GM21576 (cell line): ENCODE measurements at regions not wholly inside any gene's neighbourhood (a gene's known extent, or its start where the extent isn't known, plus 50 kb on each side); places are given as distances from the start of the nearest gene placed in this dataset.
"Not testable (repeated sequence)": the region's sequence is repeated elsewhere in the genome, so short reads cannot be mapped to it uniquely, and the experiment has no call there.

Source experiments
- ATAC-seq: cut with Tn5 transposase; IDR thresholded peaks from one replicate; pipeline ENCODE4 v1.9.1; 2021; ENCODE audit warnings: mild to moderate bottlenecking, moderate library complexity; ENCODE audit not compliant: unreplicated experiment

GRCh38 chr11:42669248-42669976 is 642.4 kb upstream of the API5 start:
- ATAC-seq: no peak

GRCh38 chr11:42674436-42674835 is 637.4 kb upstream of the API5 start:
- ATAC-seq: no peak

DNA sequence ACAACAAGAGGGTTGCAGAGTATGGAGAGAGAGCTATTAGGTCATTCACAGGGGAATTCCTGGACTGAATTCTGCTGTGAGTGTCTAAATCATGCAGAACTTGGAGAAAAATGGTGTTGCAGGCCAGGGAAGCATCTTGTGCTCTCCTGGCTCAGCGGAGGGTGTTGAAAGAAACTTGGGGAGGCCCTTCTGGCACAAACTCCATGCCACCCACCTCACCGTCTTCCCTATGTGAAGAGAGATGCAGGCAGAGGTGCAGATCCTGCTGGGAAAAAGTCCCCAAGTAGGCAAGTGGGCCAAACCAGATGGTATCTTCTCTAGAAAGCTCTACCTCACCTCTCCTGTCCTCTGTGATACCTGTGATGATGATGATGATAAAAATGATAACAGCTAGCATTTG is 604.3 kb upstream of the API5 start:
- no peak for ATAC-seq

DNA sequence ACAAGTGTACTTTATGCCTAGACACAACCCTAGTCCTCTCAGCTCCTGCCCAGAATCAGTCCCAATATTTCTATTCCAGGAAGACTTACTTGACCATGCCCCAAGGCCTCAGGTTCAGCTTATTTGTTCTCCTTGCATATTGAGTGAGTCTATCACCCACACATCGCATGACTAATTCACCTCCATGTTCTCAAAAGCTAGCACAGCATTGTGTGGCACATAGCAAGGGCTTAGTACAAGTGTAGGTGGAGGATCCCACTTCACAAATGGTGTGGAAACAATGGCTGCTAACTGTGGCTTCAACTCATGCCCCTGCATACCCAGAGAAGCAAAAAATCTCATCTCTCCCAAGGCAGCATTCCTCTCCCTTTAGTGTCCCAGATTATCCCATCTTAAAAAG is 602.6 kb upstream of the API5 start:
- no peak for ATAC-seq

- ATAC-seq: no peak
Observed at GRCh38 chr11:42713279-42713678, 598.5 kb upstream of the API5 start.

DNA sequence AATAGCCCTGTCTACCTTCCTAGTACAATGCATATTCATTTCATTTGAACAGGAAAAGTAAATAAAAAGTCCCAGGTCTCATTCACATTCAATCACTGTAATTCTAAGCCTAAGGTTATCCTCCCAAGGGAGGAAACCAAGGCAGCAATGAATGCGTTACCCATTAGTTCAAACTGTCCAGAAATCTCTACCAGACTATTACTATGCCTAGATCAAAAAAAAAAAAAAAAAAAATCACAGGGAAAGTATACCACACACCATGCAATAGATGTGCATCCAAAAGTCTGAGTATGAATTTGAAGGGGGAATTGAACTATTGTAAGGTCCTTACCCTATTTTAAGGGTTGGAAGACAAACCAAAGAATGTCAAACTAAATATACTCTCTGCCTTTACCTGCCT is 598.0 kb upstream of the API5 start:
- no peak for ATAC-seq

DNA sequence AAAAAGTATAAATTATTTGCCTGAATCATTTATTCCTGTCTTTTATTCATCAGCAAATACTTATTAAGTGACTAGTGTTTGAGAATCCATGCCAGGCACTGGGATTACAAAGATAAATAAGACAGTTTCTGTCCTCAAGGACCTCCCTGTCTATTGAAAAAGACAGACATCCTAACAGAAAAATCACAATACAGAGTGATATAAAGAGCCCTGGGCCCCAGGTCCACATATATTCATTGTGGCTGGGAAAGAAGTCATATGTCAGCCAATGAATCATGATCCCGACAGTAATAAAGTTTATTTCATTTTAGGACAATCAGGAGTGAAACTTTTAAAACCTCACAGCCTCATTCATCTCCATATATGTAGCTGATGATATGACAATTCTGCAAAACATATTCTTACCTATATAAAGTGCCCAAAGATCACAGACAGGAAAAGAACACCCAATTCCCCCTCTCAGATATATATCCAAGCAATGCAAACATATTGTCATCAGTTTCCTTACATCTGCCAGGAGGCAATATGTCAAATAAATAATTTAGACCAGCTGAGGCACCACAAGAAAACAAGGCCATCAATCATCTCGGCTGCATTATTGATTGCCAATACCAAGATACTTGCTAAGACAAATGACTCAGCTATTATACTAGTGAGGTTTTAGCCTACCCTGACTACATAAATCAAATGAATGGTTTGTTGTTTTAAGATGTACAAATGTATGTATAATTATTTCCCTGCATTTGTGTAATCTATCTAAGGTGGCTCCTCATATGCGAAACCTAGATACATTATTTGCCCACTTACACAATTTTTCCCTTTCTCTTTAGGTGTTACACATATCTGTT is 590.9 kb upstream of the API5 start:
- ATAC-seq: no peak

GRCh38 chr11:42727879-42728278 is 583.9 kb upstream of the API5 start:
- ATAC-seq: no peak

GRCh38 chr11:42762348-42762747 is 549.4 kb upstream of the API5 start:
- no peak for ATAC-seq

GRCh38 chr11:42764936-42765335 is 546.9 kb upstream of the API5 start:
- ATAC-seq: no peak

DNA sequence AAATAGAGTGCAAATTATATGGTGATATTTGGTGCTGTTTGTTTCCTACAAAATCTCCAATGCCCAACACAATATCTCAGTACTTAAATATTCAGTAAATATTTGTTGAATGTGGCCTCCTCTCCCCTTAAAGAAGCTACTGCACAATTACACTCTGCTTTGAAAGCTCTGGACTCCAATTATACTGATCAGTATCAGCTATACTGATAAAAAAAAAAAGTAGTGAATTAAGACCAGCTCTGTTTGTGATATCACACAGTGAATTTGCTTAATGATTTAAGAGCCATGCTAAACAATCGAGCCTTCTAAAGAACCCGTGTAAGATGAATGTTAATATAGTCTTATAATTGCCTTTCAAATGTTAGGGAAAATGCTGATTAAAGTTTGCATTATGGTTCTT is 543.2 kb upstream of the API5 start:
- no peak for ATAC-seq

DNA sequence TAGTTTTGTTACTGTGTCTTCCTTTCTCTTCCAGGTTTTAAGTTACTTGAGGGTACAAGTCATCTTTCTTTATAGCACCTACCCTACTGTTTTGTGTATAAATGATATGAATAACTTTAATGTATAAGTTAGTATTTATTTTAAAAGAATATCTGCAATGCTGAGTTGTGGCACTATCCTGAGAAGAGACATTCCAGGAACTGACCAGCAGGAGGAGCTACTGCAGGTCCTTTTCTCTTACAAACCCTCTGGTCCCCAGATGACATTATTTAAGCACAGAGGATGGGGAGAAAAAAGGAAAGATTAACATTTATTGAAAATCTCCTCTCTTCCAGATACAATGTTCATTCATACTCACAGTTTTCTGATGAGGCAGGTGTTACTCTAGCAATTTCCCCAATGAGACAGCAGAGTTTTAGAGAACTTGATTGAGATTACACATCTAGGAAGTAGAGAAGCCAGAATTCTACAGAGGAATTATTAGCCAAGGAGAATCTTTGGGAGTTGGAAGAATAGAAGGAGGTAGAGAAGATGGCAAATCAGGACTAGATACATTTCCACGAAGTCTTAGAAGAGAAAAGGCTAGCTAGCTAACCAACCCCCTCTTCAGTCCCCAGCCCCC is 541.2 kb upstream of the API5 start:
- ATAC-seq: peak; percentile 59

- no peak for ATAC-seq
Observed at GRCh38 chr11:42772886-42773285, 538.9 kb upstream of the API5 start.

- ATAC-seq: no peak
Observed at GRCh38 chr11:42773729-42774128, 538.1 kb upstream of the API5 start.

GRCh38 chr11:42774567-42774966 is 537.2 kb upstream of the API5 start:
- ATAC-seq: no peak

GRCh38 chr11:42777776-42778175 is 534.0 kb upstream of the API5 start:
- no peak for ATAC-seq

DNA sequence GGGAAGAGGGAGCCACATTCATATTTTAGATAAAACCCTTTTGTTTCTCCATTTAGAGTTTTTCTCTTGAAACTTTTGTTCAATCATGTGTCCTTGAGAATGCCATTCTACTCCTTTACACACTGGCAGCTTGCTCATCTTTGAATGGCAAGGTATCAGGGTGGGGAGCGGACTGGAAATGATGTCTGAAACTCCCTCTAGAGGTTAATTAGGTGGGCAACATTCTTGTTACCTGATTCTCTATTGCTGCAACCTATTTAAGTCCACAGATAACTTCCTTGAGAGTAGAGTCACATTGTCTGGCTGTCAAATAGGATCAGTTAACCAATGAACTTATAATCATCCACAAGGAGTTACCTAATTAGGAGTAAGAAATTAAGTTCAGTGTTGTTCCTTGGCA is 533.6 kb upstream of the API5 start:
- no peak for ATAC-seq

DNA sequence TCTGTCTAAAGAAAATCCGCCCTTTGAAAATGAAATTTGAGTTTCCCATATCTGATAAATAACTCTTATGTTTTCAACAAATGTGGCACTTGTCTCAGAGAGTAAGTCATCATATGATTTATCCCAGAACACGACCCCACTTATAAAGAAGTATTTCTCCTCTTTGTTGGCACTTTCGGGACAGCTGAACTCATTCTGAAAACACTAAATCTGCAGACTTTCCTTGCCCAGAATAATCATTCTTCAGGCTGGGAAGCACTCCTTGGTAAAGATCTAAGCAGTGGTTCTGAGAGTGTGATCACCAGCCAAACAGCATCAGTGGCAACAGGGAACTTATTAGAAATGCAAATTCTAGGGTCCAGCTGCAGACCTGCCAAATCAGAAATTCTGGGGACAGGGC is 532.2 kb upstream of the API5 start:
- ATAC-seq: no peak

DNA sequence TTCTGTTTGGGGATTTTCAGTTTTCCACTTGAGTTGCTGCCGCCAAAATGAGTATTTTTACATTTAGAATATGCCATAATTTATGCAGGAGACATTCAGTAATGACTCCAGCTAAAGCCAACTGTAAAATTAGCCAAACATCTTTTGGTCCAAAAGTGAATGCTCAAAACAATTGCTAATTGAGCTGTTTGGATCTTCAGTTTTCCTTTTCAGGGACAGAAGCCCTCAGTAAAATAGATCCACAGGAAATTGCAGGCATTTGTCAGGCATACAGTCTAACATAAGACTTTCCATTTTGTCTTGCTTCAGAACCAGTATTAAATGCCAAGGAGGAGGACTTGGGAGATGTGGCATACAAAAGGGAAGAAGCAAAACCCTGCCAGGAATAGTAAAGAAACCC is 524.8 kb upstream of the API5 start:
- no peak for ATAC-seq

DNA sequence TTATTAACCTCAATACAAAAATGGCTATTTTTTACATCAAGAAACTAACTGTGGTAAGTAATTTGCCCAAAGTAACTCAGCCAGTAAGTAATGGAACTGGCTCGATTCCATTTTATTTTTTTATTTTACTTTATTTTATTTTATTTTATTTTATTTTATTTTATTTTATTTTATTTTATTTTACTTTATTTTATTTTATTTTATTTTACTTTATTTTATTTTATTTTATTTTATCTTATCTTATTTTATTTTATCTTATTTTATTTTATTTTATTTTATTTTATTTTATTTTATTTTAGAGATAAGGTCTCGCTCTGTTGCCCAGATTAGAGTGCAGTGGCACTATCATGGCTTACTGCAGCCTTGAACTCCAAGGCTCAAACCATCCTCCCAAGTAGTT is 516.3 kb upstream of the API5 start:
- ATAC-seq: not testable (repeated sequence)

GRCh38 chr11:42800041-42800440 is 511.8 kb upstream of the API5 start:
- ATAC-seq: no peak
